ENCODE measurements at regions not wholly inside any gene's neighbourhood (a gene's known extent, or its start where the extent isn't known, plus 50 kb on each side); places are given as distances from the start of the nearest gene placed in this dataset.

GRCh38 chr17:73754886-73755400 is 110.7 kb upstream of the SDK2 start:
- DNase-seq, result no peak

DNA sequence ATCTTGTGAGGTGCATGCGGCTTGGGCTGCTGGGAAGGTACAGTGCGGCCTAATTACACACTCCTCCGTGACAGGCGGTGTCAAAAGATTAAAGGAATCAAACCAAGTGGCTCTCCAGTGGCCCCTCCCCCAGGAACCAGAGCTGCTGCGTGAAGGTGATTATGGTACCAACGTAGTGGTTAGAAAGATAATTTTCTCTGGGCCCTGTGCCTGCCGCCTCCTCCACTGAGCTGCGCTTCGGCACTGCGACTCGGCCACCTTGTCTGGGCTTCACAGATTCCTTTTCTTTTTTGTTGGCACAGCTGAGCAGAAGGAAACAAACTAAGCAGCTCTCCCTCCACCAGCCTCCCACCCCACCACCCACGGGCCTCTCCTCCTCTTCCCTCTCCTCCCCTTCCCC is 113.2 kb upstream of the SDK2 start:
- no peak for DNase-seq

DNA sequence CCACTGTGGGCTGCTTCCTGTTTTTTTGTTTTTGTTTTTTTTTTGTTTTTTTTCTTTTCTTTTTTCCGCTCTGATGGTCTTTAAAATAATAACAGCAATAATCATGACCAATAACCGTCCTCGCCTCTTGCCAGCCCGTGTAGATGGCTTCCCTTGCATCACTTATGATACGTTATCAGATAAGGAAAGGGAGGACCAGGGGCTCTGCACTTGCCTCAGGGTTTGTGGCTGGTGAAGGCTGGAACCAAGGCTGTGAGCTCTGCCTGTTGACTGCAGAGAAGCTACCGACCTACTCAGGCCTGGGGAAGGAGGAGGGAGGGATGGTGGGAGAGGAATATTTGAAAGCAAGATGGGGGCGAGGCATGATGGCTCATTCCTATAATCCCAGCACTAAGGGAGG is 114.0 kb upstream of the SDK2 start:
- DNase-seq, result no peak

DNA sequence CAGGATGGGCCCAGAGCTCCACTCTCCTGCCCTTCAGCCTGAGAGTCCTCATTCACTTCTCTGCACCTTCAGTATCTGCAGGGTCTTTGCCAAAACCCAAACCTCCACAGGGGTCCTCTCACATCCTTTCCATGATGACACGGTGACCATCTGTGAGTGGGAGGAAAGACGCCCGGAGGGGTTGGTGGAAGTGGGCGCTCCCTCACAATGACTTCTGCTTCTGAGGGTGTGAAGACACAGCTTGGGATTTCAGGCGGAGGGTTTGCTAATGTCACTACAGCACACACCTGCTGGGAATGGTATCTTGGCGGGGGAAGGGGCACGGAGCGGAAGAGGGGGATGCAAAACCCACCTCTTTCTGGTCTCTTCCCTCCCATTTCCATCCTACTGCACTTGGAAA is 115.1 kb upstream of the SDK2 start:
- no peak for DNase-seq

DNA sequence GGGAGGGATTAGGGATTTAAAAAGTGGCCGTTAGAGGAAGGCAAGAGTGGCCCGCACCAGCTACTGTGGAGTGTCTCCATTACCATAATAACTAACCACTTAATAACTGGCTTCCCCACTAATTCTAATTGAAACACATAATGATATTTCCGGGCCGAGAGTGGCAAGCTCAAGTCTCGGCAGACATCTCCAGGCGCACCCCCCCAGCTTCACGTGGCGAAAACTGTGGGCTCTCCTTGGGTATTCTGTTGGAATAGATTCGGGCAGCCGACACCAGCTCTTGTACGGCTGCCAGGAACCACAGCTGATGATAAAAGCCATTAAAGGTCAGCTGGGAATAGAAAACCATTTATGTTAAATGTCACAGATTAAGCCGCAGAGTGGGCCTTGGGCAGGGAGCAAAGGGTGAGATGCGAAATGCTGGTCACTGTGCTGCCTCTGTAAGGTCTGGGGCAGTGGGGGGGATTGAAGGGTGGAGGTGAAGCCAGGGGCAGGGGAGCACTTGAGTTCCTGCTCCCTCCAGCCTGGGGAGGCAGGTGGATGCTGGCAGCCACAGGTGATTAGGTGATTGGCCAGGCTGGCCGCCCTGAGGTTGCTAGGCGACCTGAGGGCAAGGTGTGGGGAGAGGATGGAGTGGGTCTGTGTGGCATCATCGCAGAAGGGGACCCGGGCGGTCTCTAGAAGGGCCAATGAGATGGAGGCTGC is 115.6 kb upstream of the SDK2 start:
- no peak for DNase-seq

- peak; percentile 75 for DNase-seq
These were observed 116.2 kb upstream of the SDK2 start for GRCh38 chr17:73760439-73760758.

DNA sequence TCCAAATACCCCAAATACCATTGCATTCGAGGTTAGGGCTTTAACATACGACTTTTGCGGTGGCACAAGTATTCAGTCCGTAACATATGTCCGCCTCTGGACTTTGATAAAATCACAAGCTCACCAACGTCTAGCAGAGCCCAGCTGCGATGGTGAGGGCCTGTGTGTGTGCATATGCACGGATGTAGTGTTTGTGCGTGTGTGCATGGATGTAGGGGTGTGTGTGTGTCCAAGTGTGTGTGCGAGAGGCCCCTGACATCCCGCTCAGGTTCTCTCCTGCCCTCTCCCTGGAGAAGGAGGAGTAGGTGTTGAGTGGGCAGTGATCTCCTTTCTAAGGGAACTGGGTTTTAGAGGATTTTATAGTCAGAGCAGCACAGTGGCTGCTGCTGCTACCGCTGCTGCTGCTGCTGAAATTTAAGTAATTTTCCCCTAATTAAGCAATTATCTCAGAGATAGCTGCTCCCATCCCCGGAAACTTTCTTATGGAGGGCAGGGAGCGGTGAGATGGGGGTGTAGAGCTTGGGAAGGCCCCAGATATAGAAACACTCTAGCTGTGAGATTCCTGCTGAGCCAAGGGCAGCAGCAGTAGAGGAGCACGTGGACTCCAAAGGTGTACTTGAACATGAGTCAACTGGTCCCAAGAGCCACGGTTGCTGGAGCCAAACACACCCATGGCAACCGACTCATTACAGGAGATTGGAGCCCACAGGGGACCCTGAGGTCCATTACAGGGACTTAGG is 121.7 kb upstream of the SDK2 start:
- DNase-seq, result no peak

GRCh38 chr17:73767696-73768095 is 123.5 kb upstream of the SDK2 start:
- DNase-seq, result no peak

DNA sequence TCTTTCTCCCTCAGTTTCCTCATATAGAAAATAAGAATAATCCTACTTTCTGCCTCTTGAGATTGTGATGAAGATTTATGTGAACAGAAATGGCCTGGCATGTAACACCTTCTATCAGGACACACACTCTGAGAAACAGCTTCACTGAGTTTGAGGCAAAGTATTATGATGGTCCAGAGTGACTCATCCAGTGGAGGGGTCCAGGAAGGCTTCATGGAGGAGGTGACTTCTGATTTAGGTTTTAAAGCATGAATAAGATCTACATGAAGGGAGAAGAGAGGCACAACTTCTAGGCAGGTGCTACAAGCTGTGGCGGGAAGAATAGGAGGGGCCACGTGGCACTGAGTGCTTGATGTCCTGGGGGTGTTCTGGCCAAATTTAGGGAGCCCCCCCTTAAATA is 124.4 kb upstream of the SDK2 start:
- DNase-seq, result no peak

DNA sequence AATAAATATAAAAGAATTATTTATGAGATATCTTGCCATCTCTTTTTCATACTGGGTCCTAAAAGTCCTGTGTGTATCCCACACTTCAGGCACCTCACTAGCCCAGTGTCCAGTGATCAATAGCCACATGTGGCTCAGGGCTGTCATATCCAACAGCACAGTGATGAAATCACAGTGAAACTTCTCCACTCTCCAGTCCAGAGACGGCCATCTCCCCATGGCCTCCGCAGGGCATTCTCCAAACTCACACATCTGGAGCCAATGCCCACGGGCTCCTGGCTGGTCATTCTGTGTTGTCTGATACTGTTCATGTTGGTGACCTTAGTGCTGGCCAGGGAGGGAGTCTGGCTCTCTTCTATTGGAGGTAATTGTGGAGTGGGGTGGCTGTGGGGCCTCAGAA is 125.2 kb upstream of the SDK2 start:
- DNase-seq, result no peak

- peak; percentile 90 for DNase-seq
These were observed 126.0 kb upstream of the SDK2 start for GRCh38 chr17:73770115-73770848.

GRCh38 chr17:73770849-73771229 is 126.6 kb upstream of the SDK2 start:
- no peak for DNase-seq

DNA sequence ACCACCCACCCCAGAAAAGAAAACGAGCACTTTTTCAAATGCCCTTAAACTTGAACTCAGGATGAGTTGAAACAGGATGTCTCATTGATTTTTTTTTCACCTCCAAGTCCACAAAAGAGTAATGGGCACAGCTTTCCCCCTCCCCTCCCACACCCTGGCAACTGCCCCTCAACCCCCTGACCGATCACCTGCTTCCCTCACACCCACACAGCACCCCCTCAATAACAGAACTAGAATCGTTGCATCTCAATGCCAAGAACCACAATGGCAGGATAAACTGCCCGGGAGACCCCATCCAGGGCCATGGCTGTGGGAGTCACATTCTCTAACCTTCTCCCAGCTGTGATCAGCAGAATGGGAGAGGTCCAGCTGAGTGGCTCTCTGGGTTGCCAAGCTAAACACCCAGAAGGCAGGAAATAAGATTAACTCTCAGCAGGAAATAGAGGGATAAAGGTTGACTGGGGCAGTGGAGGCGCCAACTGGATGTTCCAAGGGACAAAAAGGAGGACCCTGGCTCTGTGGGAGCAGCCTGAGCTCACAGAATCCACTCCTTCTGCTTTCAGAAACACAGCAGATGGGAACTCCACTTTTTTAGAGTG is 128.0 kb upstream of the SDK2 start:
- DNase-seq, result no peak

DNA sequence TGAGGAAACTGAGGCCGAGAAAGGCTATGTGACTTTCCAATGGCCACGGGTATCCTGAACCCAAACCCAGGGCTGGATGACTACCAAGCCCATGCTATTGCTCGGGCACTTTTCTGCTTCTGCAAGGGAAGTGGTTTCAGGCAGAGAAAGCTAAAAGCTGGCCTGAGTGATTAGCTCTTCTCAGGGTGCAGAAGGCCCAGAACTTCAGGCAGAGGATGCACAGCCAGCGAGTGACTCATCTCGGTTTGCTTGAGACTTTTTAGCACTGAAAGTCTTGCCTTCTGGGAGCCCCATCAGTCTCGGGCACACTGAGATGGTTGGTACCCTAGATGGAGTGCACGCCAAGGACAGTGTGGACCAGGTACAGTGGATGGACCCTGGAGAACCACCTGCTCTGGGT is 129.5 kb upstream of the SDK2 start:
- no peak for DNase-seq

- no peak for DNase-seq
These were observed 130.6 kb upstream of the SDK2 start for GRCh38 chr17:73774852-73775251.

DNA sequence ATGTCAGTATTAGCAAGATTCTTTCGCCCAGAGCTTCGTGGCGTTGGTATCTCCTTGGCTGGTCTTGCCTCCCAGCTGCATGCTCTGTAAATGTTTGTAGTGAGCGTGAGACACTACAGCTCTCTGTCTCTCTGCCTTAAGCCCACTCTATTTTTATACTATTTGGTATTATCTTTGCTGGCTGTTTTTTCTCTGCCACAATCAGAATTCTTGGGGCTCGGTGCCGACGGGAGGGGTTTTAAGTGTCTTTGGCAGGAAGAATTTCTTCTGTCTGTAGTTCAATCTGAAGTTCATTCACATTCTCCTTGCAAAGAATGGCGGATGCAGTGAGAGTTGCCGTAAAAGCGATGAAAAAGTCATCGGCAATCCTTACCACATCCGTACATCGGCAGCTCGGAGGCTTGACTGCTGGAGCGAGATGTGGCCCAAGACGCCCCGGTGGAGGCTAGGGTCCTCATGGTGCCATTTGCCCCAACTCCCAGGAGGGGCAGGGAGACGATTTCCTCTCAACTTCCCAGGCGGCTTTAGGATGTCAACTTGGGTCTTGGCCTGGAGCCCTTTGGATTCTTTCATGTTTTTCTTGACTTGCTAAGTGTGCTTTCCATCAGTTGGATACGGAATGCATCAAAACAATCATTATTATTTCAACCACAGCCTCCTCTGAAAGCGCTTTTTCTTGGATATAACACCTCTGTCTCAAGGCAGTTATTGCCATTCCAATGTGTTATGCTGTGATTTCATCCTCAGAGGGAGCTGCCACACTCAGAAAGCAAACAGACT is 132.3 kb upstream of the SDK2 start:
- no peak for DNase-seq

- no peak for DNase-seq
These were observed 132.8 kb upstream of the SDK2 start for GRCh38 chr17:73777131-73777449.

DNA sequence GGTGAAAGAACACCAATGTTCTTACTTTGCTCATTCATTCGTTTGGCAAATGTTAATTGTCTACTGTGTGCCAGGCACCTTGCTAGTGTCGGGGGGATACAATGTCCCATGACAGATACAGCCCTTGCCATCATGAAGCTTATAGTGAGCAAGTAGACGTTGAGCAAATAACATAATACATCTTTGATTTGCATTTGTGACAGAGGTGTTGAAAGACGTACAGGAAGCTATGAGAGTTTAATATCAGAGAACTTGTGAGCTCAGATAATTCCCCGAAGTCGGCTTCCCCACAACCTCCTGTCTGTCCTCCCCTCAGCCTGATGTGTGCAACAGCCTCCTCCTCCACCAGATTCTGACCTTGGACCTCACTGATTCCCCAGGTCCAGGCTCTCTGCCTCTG is 138.0 kb upstream of the SDK2 start:
- no peak for DNase-seq

- DNase-seq, result no peak
These were observed 138.6 kb upstream of the SDK2 start for GRCh38 chr17:73782641-73783381.

- DNase-seq, result no peak
These were observed 139.1 kb upstream of the SDK2 start for GRCh38 chr17:73783382-73783766.

- no peak for DNase-seq
These were observed 139.8 kb upstream of the SDK2 start for GRCh38 chr17:73783945-73784603.

DNA sequence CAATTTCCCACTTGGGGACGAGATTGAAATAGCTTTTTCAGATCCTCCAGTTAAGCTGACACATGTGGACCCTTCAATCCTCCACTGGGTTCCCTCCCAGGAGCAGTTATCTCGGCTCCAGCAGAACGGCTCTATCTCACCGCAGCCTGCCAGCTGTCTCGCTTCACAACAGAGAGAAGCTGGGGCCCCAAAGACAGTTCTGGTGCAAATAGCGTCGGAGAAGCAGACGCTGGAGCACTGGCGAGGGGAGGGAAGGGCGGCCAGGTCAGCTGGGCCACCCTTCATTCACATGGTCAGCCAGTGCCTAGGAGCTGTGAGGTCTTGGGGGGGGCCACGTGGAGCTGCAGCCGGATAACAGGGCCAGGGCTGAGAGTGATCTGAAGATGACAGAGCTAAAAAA is 141.3 kb upstream of the SDK2 start:
- DNase-seq, result no peak

All from islet precursor cell (in vitro differentiated cells).